Tibial nerve (tissue), 3 donors: ENCODE measurements at regions not wholly inside any gene's neighbourhood (a gene's known extent, or its start where the extent isn't known, plus 50 kb on each side); places are given as distances from the start of the nearest gene placed in this dataset.

ENCODE experiments used
- CTCF ChIP-seq, 5 experiments: fragments of 200-600 bp in 3 of 5; fragments of 450-650 bp in 2 of 5; sonication (generic) in 3 of 5; IDR thresholded peaks; one replicate each; pipeline ENCODE4 v1.5.1; 2016 to 2019; ENCODE audit warnings: antibody characterized with exemption in 5 of 5, mild to moderate bottlenecking in 3 of 5, moderate library complexity in 2 of 5
- POLR2A ChIP-seq, 2 donors: fragments of 450-650 bp; IDR thresholded peaks; one replicate each; pipeline ENCODE4 v1.6.1; 2017; ENCODE audit warnings: antibody characterized with exemption in 2 of 2, mild to moderate bottlenecking in 2 of 2, moderate library complexity in 2 of 2

GRCh38 chr1:65025794-65026193 lies 59.4 kb upstream of the JAK1 start:
- TF ChIP-seq CTCF (IDR thresholded peaks at IDR 0.05), result no peak
- no peak for TF ChIP-seq POLR2A (IDR thresholded peaks at IDR 0.05)
